ENCODE measurements at regions not wholly inside any gene's neighbourhood (a gene's known extent, or its start where the extent isn't known, plus 50 kb on each side); places are given as distances from the start of the nearest gene placed in this dataset.

DNA sequence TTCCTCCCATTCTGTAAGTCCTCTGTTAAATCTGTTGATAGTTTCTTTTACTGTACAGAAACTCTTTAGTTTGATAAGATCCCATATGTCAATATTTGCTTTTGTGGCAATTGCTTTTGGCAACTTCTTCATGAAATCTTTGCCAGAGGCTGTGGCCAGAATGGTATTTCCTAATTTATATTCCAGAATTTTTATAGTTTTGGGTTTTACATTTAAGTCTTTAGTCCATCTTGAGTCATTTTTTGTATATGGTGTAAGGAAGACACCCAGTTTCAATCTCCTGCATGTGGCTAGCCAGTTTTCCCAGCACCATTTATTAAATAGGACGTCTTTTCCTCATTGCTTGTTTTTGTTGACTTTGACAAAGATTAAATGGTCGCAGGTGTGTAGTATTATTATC, 372.4 kb upstream of the CADM2 start:
- Histone ChIP-seq H3K9ac (ENCODE audit: low read length) (no peak overlapping the region), H3K36me3 (replicated peaks; ENCODE audit: low read depth, low read length) (no peaks in the 10 kb centered on the region), H3K4me1 (ENCODE audit: low read length) (no peaks in the 10 kb centered on the region), H3K79me2 (ENCODE audit: low read length) (no peaks in the 10 kb centered on the region), H3K27ac (ENCODE audit: low read length) (no peak overlapping the region), H3K9me3 (ENCODE audit: insufficient read depth, low read length) (no peaks in the 10 kb centered on the region; the same call in 1 of the 2 replicates), H3K4me2 (ENCODE audit: low read length) (no peak overlapping the region), H2AFZ (ENCODE audit: low read depth, low read length) (no peak overlapping the region), H4K20me1 (ENCODE audit: insufficient read depth, low read length) (no peaks in the 10 kb centered on the region), H3K4me3 (ENCODE audit: low read length) (no peak overlapping the region), H3K27me3 (ENCODE audit: low read depth, low read length) (no peaks in the 10 kb centered on the region)
- no peak for TF ChIP-seq EZH2phosphoT487 (IDR thresholded peaks at IDR 0.05; ENCODE audit: low read depth)
- TF ChIP-seq, protein P1, sequence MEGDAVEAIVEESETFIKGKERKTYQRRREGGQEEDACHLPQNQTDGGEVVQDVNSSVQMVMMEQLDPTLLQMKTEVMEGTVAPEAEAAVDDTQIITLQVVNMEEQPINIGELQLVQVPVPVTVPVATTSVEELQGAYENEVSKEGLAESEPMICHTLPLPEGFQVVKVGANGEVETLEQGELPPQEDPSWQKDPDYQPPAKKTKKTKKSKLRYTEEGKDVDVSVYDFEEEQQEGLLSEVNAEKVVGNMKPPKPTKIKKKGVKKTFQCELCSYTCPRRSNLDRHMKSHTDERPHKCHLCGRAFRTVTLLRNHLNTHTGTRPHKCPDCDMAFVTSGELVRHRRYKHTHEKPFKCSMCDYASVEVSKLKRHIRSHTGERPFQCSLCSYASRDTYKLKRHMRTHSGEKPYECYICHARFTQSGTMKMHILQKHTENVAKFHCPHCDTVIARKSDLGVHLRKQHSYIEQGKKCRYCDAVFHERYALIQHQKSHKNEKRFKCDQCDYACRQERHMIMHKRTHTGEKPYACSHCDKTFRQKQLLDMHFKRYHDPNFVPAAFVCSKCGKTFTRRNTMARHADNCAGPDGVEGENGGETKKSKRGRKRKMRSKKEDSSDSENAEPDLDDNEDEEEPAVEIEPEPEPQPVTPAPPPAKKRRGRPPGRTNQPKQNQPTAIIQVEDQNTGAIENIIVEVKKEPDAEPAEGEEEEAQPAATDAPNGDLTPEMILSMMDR (IDR thresholded peaks at IDR 0.05; ENCODE audit: low read depth, low read length): no peak

DNA sequence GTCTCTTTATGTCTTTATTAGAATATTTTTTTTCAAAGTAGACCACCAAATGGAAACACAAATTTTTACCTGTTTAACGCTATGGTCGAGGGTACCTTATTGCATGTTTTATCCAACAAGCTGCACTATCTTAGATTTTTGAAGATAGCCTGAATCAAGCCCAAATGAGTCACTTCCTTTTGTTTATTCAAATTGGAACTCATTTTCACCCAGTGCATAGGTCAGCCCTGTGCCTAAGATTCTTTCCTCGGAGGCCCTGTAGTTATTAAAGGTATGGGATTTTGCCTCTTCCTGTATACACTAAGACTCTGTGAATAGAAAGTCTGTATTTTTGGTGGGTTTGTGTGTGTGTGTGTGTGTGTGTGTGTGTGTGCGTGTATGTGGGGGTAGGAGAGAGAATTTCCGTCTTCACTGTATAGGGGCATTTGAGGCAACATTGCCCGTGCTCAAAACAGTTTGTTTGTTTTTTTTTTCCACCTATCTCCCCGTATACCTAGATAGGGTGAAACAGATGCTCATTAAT, 358.0 kb upstream of the CADM2 start:
- no peak overlapping the region for H3K4me3 ChIP-seq (ENCODE audit: low read length)
- H4K20me1 ChIP-seq (ENCODE audit: insufficient read depth, low read length): no peaks in the 10 kb centered on the region
- H3K9me3 ChIP-seq (ENCODE audit: insufficient read depth, low read length): no peaks in the 10 kb centered on the region
- TF ChIP-seq EZH2phosphoT487 (IDR thresholded peaks at IDR 0.05; ENCODE audit: low read depth): no peak
- TF ChIP-seq, protein P1 (IDR thresholded peaks at IDR 0.05; ENCODE audit: low read depth, low read length): no peak
- peaks cover 8% of the 10 kb centered on the region for H3K4me1 ChIP-seq (ENCODE audit: low read length)
- H3K4me2 ChIP-seq (ENCODE audit: low read length): no peak overlapping the region
- H3K79me2 ChIP-seq (ENCODE audit: low read length): no peaks in the 10 kb centered on the region
- H3K27ac ChIP-seq (ENCODE audit: low read length): no peak overlapping the region
- H3K27me3 ChIP-seq (ENCODE audit: low read depth, low read length): no peaks in the 10 kb centered on the region
- no peaks in the 10 kb centered on the region for H3K36me3 ChIP-seq (replicated peaks; ENCODE audit: low read depth, low read length)
- no peak overlapping the region for H2AFZ ChIP-seq (ENCODE audit: low read depth, low read length)
- no peak overlapping the region for H3K9ac ChIP-seq (ENCODE audit: low read length)

DNA sequence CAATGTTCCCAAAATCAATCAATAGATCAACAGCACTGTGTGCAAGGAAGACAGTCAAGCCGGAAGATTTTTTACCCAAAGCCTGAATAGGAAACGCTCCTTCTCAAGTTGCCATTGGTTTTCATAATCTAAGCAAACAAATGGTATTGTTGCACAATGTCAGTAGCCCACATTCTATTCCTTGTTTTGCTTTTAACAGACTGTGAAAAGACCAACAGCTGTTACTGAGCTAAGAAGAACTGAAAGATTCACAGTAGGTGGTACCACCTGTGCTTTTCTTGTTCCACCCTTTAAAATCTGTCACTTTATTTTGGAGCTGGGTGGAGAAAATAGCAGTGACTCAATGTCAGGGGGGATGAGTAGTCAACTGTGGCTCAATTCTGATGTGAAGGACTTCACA, 357.5 kb upstream of the CADM2 start:
- TF ChIP-seq, protein P1 (IDR thresholded peaks at IDR 0.05; ENCODE audit: low read depth, low read length): no peak
- TF ChIP-seq EZH2phosphoT487 (IDR thresholded peaks at IDR 0.05; ENCODE audit: low read depth): no peak
- no peak overlapping the region for H3K9ac ChIP-seq (ENCODE audit: low read length)
- no peak overlapping the region for H3K27ac ChIP-seq (ENCODE audit: low read length)
- H3K4me1 ChIP-seq (ENCODE audit: low read length): peaks cover 8% of the 10 kb centered on the region
- H2AFZ ChIP-seq (ENCODE audit: low read depth, low read length): no peak overlapping the region
- H3K4me3 ChIP-seq (ENCODE audit: low read length): no peak overlapping the region
- H3K9me3 ChIP-seq (ENCODE audit: insufficient read depth, low read length): no peaks in the 10 kb centered on the region
- no peaks in the 10 kb centered on the region for H3K36me3 ChIP-seq (replicated peaks; ENCODE audit: low read depth, low read length)
- no peaks in the 10 kb centered on the region for H4K20me1 ChIP-seq (ENCODE audit: insufficient read depth, low read length)
- H3K27me3 ChIP-seq (ENCODE audit: low read depth, low read length): no peaks in the 10 kb centered on the region
- H3K79me2 ChIP-seq (ENCODE audit: low read length): no peaks in the 10 kb centered on the region
- H3K4me2 ChIP-seq (ENCODE audit: low read length): peak overlapping the region; percentile 4; the same call in 1 of the 2 replicates

DNA sequence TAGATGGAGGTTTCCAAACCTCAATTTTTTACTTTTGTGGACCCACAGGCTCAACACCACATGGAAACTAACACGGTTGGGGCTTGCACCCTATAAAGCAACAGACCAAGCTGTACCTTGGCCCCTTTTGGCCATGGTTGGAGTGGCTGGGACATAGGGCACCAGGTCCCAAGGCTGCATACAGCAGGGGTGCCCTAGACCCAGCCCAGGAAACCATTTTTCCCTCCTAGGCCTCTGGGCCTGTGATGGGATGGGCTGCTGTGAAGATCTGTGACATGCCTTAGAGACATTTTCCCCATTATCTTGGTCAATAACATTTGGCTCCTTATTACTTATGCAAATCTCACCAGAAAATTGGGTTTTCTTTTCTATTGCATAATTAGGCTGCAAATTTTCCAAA, 337.0 kb upstream of the CADM2 start:
- Histone ChIP-seq H3K9ac (ENCODE audit: low read length) (no peak overlapping the region), H3K9me3 (ENCODE audit: insufficient read depth, low read length) (no peaks in the 10 kb centered on the region), H4K20me1 (ENCODE audit: insufficient read depth, low read length) (no peaks in the 10 kb centered on the region), H3K36me3 (replicated peaks; ENCODE audit: low read depth, low read length) (no peaks in the 10 kb centered on the region), H3K4me2 (ENCODE audit: low read length) (no peak overlapping the region), H3K27me3 (ENCODE audit: low read depth, low read length) (no peaks in the 10 kb centered on the region), H3K4me1 (ENCODE audit: low read length) (no peaks in the 10 kb centered on the region), H2AFZ (ENCODE audit: low read depth, low read length) (no peak overlapping the region), H3K4me3 (ENCODE audit: low read length) (no peak overlapping the region), H3K79me2 (ENCODE audit: low read length) (no peaks in the 10 kb centered on the region), H3K27ac (ENCODE audit: low read length) (no peak overlapping the region)
- TF ChIP-seq, protein P1 (IDR thresholded peaks at IDR 0.05; ENCODE audit: low read depth, low read length): no peak
- TF ChIP-seq EZH2phosphoT487 (IDR thresholded peaks at IDR 0.05; ENCODE audit: low read depth): no peak
